ENCODE measurements at regions not wholly inside any gene's neighbourhood (a gene's known extent, or its start where the extent isn't known, plus 50 kb on each side); places are given as distances from the start of the nearest gene placed in this dataset.

DNA sequence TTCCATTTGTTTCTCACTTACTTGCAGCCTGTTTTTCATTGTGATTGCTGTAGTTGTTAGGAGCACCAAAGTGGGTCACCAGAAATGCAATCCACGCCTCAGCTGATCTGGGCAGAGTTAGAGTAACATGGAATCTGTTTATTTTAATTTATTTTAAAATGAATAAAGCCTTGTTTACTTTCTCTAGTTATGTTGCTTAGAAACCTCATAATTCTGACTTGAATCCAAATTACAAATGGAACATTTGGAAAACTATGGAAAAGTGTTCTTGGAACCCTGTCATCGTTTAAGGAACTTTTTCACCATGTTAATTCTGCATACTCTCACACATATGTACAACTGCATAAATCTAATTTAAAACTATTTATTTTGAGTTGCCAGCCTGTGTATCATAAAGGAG, 92.2 kb upstream of the DAAM1 start:
- TF ChIP-seq, protein P1, sequence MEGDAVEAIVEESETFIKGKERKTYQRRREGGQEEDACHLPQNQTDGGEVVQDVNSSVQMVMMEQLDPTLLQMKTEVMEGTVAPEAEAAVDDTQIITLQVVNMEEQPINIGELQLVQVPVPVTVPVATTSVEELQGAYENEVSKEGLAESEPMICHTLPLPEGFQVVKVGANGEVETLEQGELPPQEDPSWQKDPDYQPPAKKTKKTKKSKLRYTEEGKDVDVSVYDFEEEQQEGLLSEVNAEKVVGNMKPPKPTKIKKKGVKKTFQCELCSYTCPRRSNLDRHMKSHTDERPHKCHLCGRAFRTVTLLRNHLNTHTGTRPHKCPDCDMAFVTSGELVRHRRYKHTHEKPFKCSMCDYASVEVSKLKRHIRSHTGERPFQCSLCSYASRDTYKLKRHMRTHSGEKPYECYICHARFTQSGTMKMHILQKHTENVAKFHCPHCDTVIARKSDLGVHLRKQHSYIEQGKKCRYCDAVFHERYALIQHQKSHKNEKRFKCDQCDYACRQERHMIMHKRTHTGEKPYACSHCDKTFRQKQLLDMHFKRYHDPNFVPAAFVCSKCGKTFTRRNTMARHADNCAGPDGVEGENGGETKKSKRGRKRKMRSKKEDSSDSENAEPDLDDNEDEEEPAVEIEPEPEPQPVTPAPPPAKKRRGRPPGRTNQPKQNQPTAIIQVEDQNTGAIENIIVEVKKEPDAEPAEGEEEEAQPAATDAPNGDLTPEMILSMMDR (IDR thresholded peaks at IDR 0.05 in 4 of 5, conservative IDR thresholded peaks at IDR 0.05 in 1 of 5), result no peak
- TF ChIP-seq POLR2A (IDR thresholded peaks at IDR 0.05), result no peak

Measured in gastrocnemius medialis (tissue), 4 donors.